Neural cell (in vitro differentiated cells): ENCODE measurements at regions not wholly inside any gene's neighbourhood (a gene's known extent, or its start where the extent isn't known, plus 50 kb on each side); places are given as distances from the start of the nearest gene placed in this dataset.

Experiments used
- H2AFZ ChIP-seq: fragments of 200-600, 300-800 bp; sonication (generic), shearing (Covaris generic); 2 replicates; pipeline ENCODE4 v1.6.0; 2014; ENCODE audit warnings: low read depth, mild to moderate bottlenecking, antibody characterized with exemption, low read length, moderate library complexity
- H3F3A ChIP-seq: fragments of 200-600 bp; shearing (Covaris generic); 2 replicates; pipeline ENCODE4 v1.6.1; 2016; ENCODE audit warnings: mild to moderate bottlenecking, moderate library complexity, mixed read lengths, antibody characterized with exemption, low read length; ENCODE audit not compliant: insufficient read depth, poor library complexity, severe bottlenecking
- H3K27ac ChIP-seq: fragments of 200-600, 300-800 bp; sonication (generic), shearing (Covaris generic); 2 replicates; pipeline ENCODE4 v1.5.1; 2014; ENCODE audit warnings: mild to moderate bottlenecking, low read length, moderate library complexity
- H3K27me3 ChIP-seq: fragments of 300-800, 200-600 bp; sonication (generic), shearing (Covaris generic); 2 replicates; pipeline ENCODE4 v1.6.0; 2014; ENCODE audit warnings: mild to moderate bottlenecking, low read depth, low read length, moderate library complexity; ENCODE audit not compliant: insufficient read depth
- H3K36me3 ChIP-seq: fragments of 300-800, 200-600 bp; sonication (generic), shearing (Covaris generic); 2 replicates; pipeline ENCODE4 v1.5.1; 2014; ENCODE audit warnings: mild to moderate bottlenecking, antibody characterized with exemption, low read length, moderate library complexity; ENCODE audit not compliant: insufficient read depth
- H3K4me2 ChIP-seq: fragments of 300-800, 200-600 bp; sonication (generic), shearing (Covaris generic); 2 replicates; pipeline ENCODE4 v1.6.0; 2014; ENCODE audit warnings: mild to moderate bottlenecking, low read length
- H3K4me3 ChIP-seq: fragments of 300-800, 200-600 bp; sonication (generic), shearing (Covaris generic); 2 replicates; pipeline ENCODE4 v1.5.1; 2014; ENCODE audit warnings: mild to moderate bottlenecking, low read length, moderate library complexity
- H3K79me2 ChIP-seq: fragments of 200-600 bp; shearing (Covaris generic); replicated peaks from 2 replicates; pipeline ENCODE4 v1.6.0; 2014; ENCODE audit warnings: mild to moderate bottlenecking, low read length, moderate library complexity; ENCODE audit not compliant: insufficient read depth
- H3K9ac ChIP-seq: fragments of 300-800, 200-600 bp; sonication (generic), shearing (Covaris generic); 2 replicates; pipeline ENCODE4 v1.6.1; 2016; ENCODE audit warnings: mild to moderate bottlenecking, low read length, mixed read lengths
- H3K9me2 ChIP-seq: fragments of 200-600 bp; shearing (Covaris generic); 2 replicates; pipeline ENCODE4 v1.6.1; 2016; ENCODE audit warnings: mild to moderate bottlenecking, low read length, mixed read lengths; ENCODE audit not compliant: insufficient read depth
- H3K9me3 ChIP-seq: fragments of 200-600, 300-800 bp; sonication (generic), shearing (Covaris generic); 2 replicates; pipeline ENCODE4 v1.6.1; 2016; ENCODE audit warnings: mild to moderate bottlenecking, mixed run types, low read length, moderate library complexity, mixed read lengths
- H4K20me1 ChIP-seq: fragments of 200-600 bp; shearing (Covaris generic); 2 replicates; pipeline ENCODE4 v1.6.1; 2016; ENCODE audit warnings: mild to moderate bottlenecking, mixed run types; ENCODE audit not compliant: insufficient read depth
- EP300 ChIP-seq: fragments of 450-650 bp; conservative IDR thresholded peaks from 2 replicates; pipeline ENCODE4 v1.6.1; 2014; ENCODE audit warnings: antibody characterized with exemption, mild to moderate bottlenecking, moderate library complexity; ENCODE audit not compliant: poor library complexity, severe bottlenecking
- EZH2 ChIP-seq: fragments of 200-600, 300-800 bp; shearing (Covaris generic), sonication (generic); IDR thresholded peaks from 2 replicates; pipeline ENCODE4 v1.6.1; 2014; ENCODE audit warnings: antibody characterized with exemption, low read length, borderline replicate concordance, mild to moderate bottlenecking; ENCODE audit not compliant: insufficient read depth, poor library complexity, severe bottlenecking
- MXI1 ChIP-seq: fragments of 450-650 bp; conservative IDR thresholded peaks from 2 replicates; pipeline ENCODE4 v1.6.1; 2014; ENCODE audit warnings: antibody characterized with exemption, mild to moderate bottlenecking; ENCODE audit not compliant: poor library complexity, severe bottlenecking
- POLR2AphosphoS5 ChIP-seq: IDR thresholded peaks from 2 replicates; pipeline ENCODE4 v1.6.1; 2012
- RAD21 ChIP-seq: fragments of 450-650 bp; conservative IDR thresholded peaks from 2 replicates; pipeline ENCODE4 v1.6.1; 2014; ENCODE audit warnings: antibody characterized with exemption, mild to moderate bottlenecking, moderate library complexity
- SMC3 ChIP-seq: fragments of 450-650 bp; conservative IDR thresholded peaks from 2 replicates; pipeline ENCODE4 v1.6.1; 2014; ENCODE audit warnings: antibody characterized with exemption, mild to moderate bottlenecking, moderate library complexity; ENCODE audit not compliant: poor library complexity
- TAF1 ChIP-seq: IDR thresholded peaks from 2 replicates; pipeline ENCODE4 v1.6.1; 2012; ENCODE audit warnings: low read depth
- TF ChIP-seq, protein P1 (sequence below): IDR thresholded peaks from 2 replicates; pipeline ENCODE4 v1.6.1; 2012; ENCODE audit warnings: borderline replicate concordance
- TF ChIP-seq, protein P2 (sequence below): fragments of 450-650 bp; IDR thresholded peaks from 2 replicates; pipeline ENCODE4 v1.5.1; 2014; ENCODE audit warnings: antibody characterized with exemption, mild to moderate bottlenecking, moderate library complexity; ENCODE audit not compliant: poor library complexity, severe bottlenecking

DNA sequence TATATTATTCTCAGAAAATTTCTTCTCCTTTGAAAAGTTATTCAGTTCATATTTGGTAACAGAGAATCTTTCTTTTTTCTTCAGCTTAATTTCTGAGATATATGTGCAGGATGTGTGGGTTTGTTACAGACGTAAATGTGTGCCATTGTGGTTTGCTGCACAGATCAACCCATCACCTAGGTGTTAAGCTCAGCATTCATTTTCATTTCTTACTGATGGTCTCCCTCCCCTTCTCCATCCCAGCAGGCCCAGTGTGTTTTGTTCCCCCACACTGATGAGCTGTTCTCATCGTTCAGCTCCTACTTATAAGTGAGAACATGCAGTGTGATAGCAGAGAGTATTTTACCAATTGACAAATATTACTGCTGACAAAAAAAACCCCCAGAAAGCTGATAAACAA is 330.0 kb upstream of the CHD1 start:
- no peak overlapping the region for H3K9ac ChIP-seq
- H3K27ac ChIP-seq, result no peak overlapping the region
- H3K9me3 ChIP-seq, result no peaks in the 10 kb centered on the region
- no peaks in the 10 kb centered on the region for H3K36me3 ChIP-seq
- TF ChIP-seq, protein P1, sequence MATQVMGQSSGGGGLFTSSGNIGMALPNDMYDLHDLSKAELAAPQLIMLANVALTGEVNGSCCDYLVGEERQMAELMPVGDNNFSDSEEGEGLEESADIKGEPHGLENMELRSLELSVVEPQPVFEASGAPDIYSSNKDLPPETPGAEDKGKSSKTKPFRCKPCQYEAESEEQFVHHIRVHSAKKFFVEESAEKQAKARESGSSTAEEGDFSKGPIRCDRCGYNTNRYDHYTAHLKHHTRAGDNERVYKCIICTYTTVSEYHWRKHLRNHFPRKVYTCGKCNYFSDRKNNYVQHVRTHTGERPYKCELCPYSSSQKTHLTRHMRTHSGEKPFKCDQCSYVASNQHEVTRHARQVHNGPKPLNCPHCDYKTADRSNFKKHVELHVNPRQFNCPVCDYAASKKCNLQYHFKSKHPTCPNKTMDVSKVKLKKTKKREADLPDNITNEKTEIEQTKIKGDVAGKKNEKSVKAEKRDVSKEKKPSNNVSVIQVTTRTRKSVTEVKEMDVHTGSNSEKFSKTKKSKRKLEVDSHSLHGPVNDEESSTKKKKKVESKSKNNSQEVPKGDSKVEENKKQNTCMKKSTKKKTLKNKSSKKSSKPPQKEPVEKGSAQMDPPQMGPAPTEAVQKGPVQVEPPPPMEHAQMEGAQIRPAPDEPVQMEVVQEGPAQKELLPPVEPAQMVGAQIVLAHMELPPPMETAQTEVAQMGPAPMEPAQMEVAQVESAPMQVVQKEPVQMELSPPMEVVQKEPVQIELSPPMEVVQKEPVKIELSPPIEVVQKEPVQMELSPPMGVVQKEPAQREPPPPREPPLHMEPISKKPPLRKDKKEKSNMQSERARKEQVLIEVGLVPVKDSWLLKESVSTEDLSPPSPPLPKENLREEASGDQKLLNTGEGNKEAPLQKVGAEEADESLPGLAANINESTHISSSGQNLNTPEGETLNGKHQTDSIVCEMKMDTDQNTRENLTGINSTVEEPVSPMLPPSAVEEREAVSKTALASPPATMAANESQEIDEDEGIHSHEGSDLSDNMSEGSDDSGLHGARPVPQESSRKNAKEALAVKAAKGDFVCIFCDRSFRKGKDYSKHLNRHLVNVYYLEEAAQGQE, result no peak
- TF ChIP-seq, protein P2, sequence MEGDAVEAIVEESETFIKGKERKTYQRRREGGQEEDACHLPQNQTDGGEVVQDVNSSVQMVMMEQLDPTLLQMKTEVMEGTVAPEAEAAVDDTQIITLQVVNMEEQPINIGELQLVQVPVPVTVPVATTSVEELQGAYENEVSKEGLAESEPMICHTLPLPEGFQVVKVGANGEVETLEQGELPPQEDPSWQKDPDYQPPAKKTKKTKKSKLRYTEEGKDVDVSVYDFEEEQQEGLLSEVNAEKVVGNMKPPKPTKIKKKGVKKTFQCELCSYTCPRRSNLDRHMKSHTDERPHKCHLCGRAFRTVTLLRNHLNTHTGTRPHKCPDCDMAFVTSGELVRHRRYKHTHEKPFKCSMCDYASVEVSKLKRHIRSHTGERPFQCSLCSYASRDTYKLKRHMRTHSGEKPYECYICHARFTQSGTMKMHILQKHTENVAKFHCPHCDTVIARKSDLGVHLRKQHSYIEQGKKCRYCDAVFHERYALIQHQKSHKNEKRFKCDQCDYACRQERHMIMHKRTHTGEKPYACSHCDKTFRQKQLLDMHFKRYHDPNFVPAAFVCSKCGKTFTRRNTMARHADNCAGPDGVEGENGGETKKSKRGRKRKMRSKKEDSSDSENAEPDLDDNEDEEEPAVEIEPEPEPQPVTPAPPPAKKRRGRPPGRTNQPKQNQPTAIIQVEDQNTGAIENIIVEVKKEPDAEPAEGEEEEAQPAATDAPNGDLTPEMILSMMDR, result no peak
- TF ChIP-seq SMC3 (no peak), EP300 (no peak), MXI1 (no peak), TAF1 (no peak), RAD21 (no peak), POLR2AphosphoS5 (no peak), EZH2 (no peak)
- H3K9me2 ChIP-seq, result no peaks in the 10 kb centered on the region
- no peak overlapping the region for H3K4me3 ChIP-seq
- no peaks in the 10 kb centered on the region for H3F3A ChIP-seq
- H3K27me3 ChIP-seq, result no peaks in the 10 kb centered on the region
- H3K79me2 ChIP-seq, result no peaks in the 10 kb centered on the region
- H4K20me1 ChIP-seq, result no peaks in the 10 kb centered on the region
- H2AFZ ChIP-seq, result no peak overlapping the region
- H3K4me2 ChIP-seq, result no peak overlapping the region

GRCh38 chr5:99248066-99248465 is 319.3 kb upstream of the CHD1 start:
- no peaks in the 10 kb centered on the region for H3K27me3 ChIP-seq
- H4K20me1 ChIP-seq, result no peaks in the 10 kb centered on the region
- H3F3A ChIP-seq, result no peaks in the 10 kb centered on the region
- no peak overlapping the region for H3K4me3 ChIP-seq
- TF ChIP-seq EZH2 (no peak), POLR2AphosphoS5 (no peak), EP300 (no peak), MXI1 (no peak)
- TF ChIP-seq, protein P2, result no peak
- H3K4me2 ChIP-seq, result no peak overlapping the region
- no peaks in the 10 kb centered on the region for H3K9me2 ChIP-seq
- no peak overlapping the region for H2AFZ ChIP-seq
- no peaks in the 10 kb centered on the region for H3K36me3 ChIP-seq
- no peaks in the 10 kb centered on the region for H3K79me2 ChIP-seq
- H3K27ac ChIP-seq, result no peak overlapping the region
- no peaks in the 10 kb centered on the region for H3K9me3 ChIP-seq
- H3K9ac ChIP-seq, result no peak overlapping the region
